ENCODE measurements at regions not wholly inside any gene's neighbourhood (a gene's known extent, or its start where the extent isn't known, plus 50 kb on each side); places are given as distances from the start of the nearest gene placed in this dataset.

DNA sequence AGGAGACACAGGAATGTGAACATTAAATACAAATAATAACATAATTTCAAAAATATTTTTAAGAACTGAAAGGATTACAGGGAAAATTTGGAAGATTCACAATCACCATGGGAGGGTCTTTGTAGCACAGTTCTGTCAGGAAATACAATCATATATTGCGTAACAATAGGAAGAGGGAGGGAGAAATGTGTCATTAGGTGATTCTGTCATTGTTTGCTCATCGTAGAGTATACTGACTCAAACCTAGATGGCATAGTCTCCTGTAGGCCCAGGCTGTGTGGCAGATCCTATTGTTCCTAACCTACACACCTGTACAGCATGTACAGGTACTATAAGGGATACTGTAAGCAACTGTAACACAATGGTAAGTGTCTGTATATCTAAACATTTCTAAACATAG is 330.4 kb downstream of the BRD1 start:
- H3K36me3 ChIP-seq (ENCODE audit: control insufficient read depth, insufficient read depth, low read length): no peaks in the 10 kb centered on the region
- TF ChIP-seq, protein P1, sequence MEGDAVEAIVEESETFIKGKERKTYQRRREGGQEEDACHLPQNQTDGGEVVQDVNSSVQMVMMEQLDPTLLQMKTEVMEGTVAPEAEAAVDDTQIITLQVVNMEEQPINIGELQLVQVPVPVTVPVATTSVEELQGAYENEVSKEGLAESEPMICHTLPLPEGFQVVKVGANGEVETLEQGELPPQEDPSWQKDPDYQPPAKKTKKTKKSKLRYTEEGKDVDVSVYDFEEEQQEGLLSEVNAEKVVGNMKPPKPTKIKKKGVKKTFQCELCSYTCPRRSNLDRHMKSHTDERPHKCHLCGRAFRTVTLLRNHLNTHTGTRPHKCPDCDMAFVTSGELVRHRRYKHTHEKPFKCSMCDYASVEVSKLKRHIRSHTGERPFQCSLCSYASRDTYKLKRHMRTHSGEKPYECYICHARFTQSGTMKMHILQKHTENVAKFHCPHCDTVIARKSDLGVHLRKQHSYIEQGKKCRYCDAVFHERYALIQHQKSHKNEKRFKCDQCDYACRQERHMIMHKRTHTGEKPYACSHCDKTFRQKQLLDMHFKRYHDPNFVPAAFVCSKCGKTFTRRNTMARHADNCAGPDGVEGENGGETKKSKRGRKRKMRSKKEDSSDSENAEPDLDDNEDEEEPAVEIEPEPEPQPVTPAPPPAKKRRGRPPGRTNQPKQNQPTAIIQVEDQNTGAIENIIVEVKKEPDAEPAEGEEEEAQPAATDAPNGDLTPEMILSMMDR (IDR thresholded peaks at IDR 0.05; ENCODE audit: insufficient read depth, low read depth, low read length): no peak
- no peak for DNase-seq (ENCODE audit: low read depth)
- no peaks in the 10 kb centered on the region for H3K27me3 ChIP-seq (ENCODE audit: control insufficient read depth, insufficient read depth, low read length)
- CTCF ChIA-PET: no interaction called here
- no peak overlapping the region for H3K4me3 ChIP-seq (ENCODE audit: low read depth, low read length)
- POLR2A ChIA-PET: no interaction called here

DNA sequence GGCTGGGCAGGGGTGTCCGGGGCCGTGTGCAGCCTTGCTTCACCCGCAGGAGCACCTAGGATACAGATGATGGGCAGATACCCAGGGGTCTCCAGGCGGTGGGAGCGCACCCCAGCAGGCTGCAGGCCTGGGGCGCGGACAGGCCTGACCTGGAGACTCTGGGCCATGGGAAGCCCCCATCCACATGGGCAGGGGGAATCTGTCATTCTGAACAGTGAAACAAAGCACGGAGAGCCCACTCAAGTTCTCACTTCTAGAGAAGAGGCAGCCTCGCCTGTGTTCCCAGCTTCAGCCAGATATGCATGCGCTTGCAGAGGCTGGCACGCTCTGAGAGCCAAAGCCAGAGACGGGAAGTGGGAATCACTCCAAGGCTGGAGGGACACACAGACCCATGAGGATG is 333.1 kb downstream of the BRD1 start:
- Histone ChIP-seq H3K4me3 (ENCODE audit: low read depth, low read length) (no peak overlapping the region), H3K27me3 (ENCODE audit: control insufficient read depth, insufficient read depth, low read length) (no peaks in the 10 kb centered on the region), H3K36me3 (ENCODE audit: control insufficient read depth, insufficient read depth, low read length) (no peaks in the 10 kb centered on the region)
- DNase-seq (ENCODE audit: low read depth): no peak
- ChIA-PET POLR2A (no interaction called here), CTCF (no interaction called here)
- TF ChIP-seq, protein P1 (IDR thresholded peaks at IDR 0.05; ENCODE audit: insufficient read depth, low read depth, low read length): no peak

DNA sequence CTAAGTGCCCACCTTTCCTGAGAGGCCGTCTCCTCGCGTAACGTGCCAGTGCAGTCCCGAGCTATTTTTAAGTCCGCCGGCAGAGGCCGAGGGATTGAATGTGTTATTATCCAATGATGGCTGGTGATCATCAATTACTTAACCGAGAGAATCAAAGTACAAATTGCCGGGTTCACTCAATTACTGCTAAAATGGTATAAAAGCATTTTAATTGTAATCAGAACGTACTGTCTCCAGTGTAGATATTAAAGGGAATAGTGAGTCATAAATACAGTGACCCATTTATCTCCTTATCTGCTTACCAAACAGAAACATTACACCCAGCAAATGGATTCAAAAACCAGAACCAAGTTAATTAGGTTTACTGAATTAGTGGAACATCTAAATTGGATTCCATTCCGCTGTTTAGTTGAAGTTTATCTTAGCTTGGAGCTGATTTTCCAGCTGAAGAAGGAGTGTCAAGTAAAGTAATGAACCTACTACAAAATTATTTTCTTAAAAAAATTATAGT is 334.9 kb downstream of the BRD1 start:
- Histone ChIP-seq H3K27me3 (ENCODE audit: control insufficient read depth, insufficient read depth, low read length) (no peaks in the 10 kb centered on the region), H3K4me3 (ENCODE audit: low read depth, low read length) (no peak overlapping the region), H3K36me3 (ENCODE audit: control insufficient read depth, insufficient read depth, low read length) (no peaks in the 10 kb centered on the region)
- ChIA-PET POLR2A (no interaction called here), CTCF (no interaction called here)
- TF ChIP-seq, protein P1 (IDR thresholded peaks at IDR 0.05; ENCODE audit: insufficient read depth, low read depth, low read length): no peak
- DNase-seq (ENCODE audit: low read depth): no peak

- H3K4me3 ChIP-seq (ENCODE audit: low read depth, low read length): no peak overlapping the region
- CTCF ChIA-PET: no interaction called here
Observed at GRCh38 chr22:49492308-49492707, 335.4 kb downstream of the BRD1 start.

DNA sequence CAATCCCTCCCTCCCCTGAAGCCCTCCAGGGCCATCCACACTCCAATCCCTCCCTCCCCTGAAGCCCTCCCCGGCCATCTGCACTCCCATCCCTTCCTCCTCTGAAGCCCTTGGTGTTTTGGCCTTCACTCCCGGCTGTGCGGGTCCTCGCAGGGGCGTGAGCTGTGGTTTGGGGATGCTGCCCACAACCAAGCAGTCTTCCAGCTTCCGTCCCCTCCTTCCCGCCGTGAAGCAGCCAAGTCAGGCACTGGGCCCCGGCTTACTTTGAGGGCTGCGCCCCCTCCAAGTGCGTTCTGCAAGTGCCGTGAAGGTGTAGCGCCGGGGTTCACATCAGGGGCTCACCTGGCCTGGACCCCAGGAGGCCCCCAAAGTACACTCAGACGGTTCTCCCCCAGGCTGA is 335.9 kb downstream of the BRD1 start:
- ChIA-PET CTCF (no interaction called here), POLR2A (no interaction called here)
- no peak for DNase-seq (ENCODE audit: low read depth)
- Histone ChIP-seq H3K36me3 (ENCODE audit: control insufficient read depth, insufficient read depth, low read length) (no peaks in the 10 kb centered on the region), H3K4me3 (ENCODE audit: low read depth, low read length) (no peak overlapping the region), H3K27me3 (ENCODE audit: control insufficient read depth, insufficient read depth, low read length) (no peaks in the 10 kb centered on the region)
- TF ChIP-seq, protein P1 (IDR thresholded peaks at IDR 0.05; ENCODE audit: insufficient read depth, low read depth, low read length): no peak

More at GRCh38 chr22:49492308-49492707, 335.4 kb downstream of the BRD1 start:
- Histone ChIP-seq H3K36me3 (ENCODE audit: control insufficient read depth, insufficient read depth, low read length) (no peaks in the 10 kb centered on the region), H3K27me3 (ENCODE audit: control insufficient read depth, insufficient read depth, low read length) (no peaks in the 10 kb centered on the region)
- TF ChIP-seq, protein P1 (IDR thresholded peaks at IDR 0.05; ENCODE audit: insufficient read depth, low read depth, low read length): no peak
- POLR2A ChIA-PET: no interaction called here
- no peak for DNase-seq (ENCODE audit: low read depth)

Data from BJ (cell line).